ENCODE measurements at regions not wholly inside any gene's neighbourhood (a gene's known extent, or its start where the extent isn't known, plus 50 kb on each side); places are given as distances from the start of the nearest gene placed in this dataset.

DNA sequence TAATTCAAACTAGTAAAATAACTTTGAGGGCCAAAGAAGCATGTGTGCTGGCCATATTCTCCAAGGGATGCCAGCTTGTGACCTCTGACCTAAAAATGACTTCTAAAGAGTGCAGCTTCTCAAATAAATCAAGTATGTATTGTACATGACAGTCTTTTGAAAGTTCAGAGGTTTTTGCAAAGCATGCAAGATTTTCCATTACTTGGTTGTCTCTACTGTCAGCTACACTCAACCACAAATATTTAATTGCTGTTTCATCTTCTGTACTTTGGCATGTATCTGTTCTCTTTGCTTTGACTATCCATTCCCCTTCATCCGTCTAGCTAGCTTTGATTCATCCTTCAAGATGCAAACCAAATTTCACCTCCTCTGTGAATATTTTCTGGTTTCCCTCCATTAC, 121.9 kb upstream of the HS3ST2 start:
- Histone ChIP-seq H3F3A (replicated peaks; ENCODE audit: low read depth) (no peaks in the 10 kb centered on the region), H3K4me3 (no peak overlapping the region), H3K27me3 (ENCODE audit: insufficient read depth) (no peaks in the 10 kb centered on the region), H3K79me2 (replicated peaks; ENCODE audit: insufficient read depth) (no peaks in the 10 kb centered on the region), H3K9me2 (ENCODE audit: insufficient read depth) (peaks cover 11% of the 10 kb centered on the region; the same call in 1 of the 2 replicates), H3K27ac (ENCODE audit: low read depth) (no peak overlapping the region), H2AFZ (peak overlapping the region; percentile 20; the same call in 1 of the 2 replicates), H3K36me3 (ENCODE audit: insufficient read depth) (peaks cover 4% of the 10 kb centered on the region; the same call in 1 of the 2 replicates), H3K4me2 (no peak overlapping the region), H4K20me1 (replicated peaks; ENCODE audit: insufficient read depth) (no peaks in the 10 kb centered on the region), H3K4me1 (ENCODE audit: insufficient read depth) (no peaks in the 10 kb centered on the region)
- Mint-ChIP-seq H3K27ac (no peak overlapping the region), H3K36me3 (ENCODE audit: low read depth) (peaks cover 1% of the 10 kb centered on the region; the same call in 2 of the 3 replicates), H3K4me1 (no peaks in the 10 kb centered on the region), H3K4me3 (no peak overlapping the region), H3K27me3 (ENCODE audit: insufficient read depth, low read depth, poor library complexity) (no peaks in the 10 kb centered on the region), H3K9me3 (peaks cover 4% of the 10 kb centered on the region; the same call in 2 of the 3 replicates)
- DNase-seq (ENCODE audit: low spot score) (no peak), ATAC-seq (no peak)
- TF ChIP-seq STAT1 (IDR thresholded peaks at IDR 0.05; ENCODE audit: unreplicated experiment) (no peak), CTCF (conservative IDR thresholded peaks at IDR 0.05; ENCODE audit: low read depth in 2 of 2) (no peak), ZNF331 (CRISPR knock-in tag; IDR thresholded peaks at IDR 0.05; ENCODE audit: low read depth) (no peak), EZH2phosphoT487 (IDR thresholded peaks at IDR 0.05; ENCODE audit: unreplicated experiment) (no peak), REST (IDR thresholded peaks at IDR 0.05; ENCODE audit: unreplicated experiment) (no peak), EZH2 (IDR thresholded peaks at IDR 0.05; ENCODE audit: low read depth, unreplicated experiment) (no peak), CREB1 (CRISPR knock-in tag; IDR thresholded peaks at IDR 0.05; ENCODE audit: low read depth) (no peak), POLR2AphosphoS5 (IDR thresholded peaks at IDR 0.05; ENCODE audit: low read depth) (no peak), JUNB (IDR thresholded peaks at IDR 0.05; ENCODE audit: unreplicated experiment) (no peak), NANOG (IDR thresholded peaks at IDR 0.05; ENCODE audit: borderline replicate concordance) (no peak), ZNF114 (CRISPR knock-in tag; IDR thresholded peaks at IDR 0.05) (no peak)
- TF ChIP-seq, protein P1, sequence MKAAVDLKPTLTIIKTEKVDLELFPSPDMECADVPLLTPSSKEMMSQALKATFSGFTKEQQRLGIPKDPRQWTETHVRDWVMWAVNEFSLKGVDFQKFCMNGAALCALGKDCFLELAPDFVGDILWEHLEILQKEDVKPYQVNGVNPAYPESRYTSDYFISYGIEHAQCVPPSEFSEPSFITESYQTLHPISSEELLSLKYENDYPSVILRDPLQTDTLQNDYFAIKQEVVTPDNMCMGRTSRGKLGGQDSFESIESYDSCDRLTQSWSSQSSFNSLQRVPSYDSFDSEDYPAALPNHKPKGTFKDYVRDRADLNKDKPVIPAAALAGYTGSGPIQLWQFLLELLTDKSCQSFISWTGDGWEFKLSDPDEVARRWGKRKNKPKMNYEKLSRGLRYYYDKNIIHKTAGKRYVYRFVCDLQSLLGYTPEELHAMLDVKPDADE (IDR thresholded peaks at IDR 0.05) = no peak
- TF ChIP-seq, protein P2, sequence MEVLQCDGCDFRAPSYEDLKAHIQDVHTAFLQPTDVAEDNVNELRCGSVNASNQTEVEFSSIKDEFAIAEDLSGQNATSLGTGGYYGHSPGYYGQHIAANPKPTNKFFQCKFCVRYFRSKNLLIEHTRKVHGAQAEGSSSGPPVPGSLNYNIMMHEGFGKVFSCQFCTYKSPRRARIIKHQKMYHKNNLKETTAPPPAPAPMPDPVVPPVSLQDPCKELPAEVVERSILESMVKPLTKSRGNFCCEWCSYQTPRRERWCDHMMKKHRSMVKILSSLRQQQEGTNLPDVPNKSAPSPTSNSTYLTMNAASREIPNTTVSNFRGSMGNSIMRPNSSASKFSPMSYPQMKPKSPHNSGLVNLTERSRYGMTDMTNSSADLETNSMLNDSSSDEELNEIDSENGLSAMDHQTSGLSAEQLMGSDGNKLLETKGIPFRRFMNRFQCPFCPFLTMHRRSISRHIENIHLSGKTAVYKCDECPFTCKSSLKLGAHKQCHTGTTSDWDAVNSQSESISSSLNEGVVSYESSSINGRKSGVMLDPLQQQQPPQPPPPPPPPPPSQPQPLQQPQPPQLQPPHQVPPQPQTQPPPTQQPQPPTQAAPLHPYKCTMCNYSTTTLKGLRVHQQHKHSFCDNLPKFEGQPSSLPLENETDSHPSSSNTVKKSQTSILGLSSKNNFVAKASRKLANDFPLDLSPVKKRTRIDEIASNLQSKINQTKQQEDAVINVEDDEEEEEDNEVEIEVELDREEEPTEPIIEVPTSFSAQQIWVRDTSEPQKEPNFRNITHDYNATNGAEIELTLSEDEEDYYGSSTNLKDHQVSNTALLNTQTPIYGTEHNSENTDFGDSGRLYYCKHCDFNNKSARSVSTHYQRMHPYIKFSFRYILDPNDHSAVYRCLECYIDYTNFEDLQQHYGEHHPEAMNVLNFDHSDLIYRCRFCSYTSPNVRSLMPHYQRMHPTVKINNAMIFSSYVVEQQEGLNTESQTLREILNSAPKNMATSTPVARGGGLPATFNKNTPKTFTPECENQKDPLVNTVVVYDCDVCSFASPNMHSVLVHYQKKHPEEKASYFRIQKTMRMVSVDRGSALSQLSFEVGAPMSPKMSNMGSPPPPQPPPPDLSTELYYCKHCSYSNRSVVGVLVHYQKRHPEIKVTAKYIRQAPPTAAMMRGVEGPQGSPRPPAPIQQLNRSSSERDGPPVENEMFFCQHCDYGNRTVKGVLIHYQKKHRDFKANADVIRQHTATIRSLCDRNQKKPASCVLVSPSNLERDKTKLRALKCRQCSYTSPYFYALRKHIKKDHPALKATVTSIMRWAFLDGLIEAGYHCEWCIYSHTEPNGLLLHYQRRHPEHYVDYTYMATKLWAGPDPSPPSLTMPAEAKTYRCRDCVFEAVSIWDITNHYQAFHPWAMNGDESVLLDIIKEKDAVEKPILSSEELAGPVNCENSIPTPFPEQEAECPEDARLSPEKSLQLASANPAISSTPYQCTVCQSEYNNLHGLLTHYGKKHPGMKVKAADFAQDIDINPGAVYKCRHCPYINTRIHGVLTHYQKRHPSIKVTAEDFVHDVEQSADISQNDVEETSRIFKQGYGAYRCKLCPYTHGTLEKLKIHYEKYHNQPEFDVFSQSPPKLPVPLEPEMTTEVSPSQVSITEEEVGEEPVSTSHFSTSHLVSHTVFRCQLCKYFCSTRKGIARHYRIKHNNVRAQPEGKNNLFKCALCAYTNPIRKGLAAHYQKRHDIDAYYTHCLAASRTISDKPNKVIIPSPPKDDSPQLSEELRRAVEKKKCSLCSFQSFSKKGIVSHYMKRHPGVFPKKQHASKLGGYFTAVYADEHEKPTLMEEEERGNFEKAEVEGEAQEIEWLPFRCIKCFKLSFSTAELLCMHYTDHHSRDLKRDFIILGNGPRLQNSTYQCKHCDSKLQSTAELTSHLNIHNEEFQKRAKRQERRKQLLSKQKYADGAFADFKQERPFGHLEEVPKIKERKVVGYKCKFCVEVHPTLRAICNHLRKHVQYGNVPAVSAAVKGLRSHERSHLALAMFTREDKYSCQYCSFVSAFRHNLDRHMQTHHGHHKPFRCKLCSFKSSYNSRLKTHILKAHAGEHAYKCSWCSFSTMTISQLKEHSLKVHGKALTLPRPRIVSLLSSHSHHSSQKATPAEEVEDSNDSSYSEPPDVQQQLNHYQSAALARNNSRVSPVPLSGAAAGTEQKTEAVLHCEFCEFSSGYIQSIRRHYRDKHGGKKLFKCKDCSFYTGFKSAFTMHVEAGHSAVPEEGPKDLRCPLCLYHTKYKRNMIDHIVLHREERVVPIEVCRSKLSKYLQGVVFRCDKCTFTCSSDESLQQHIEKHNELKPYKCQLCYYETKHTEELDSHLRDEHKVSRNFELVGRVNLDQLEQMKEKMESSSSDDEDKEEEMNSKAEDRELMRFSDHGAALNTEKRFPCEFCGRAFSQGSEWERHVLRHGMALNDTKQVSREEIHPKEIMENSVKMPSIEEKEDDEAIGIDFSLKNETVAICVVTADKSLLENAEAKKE (CRISPR knock-in tag; IDR thresholded peaks at IDR 0.05) = no peak
